ENCODE measurements at regions not wholly inside any gene's neighbourhood (a gene's known extent, or its start where the extent isn't known, plus 50 kb on each side); places are given as distances from the start of the nearest gene placed in this dataset.

GRCh38 chr2:195445639-195446038 is 211.4 kb upstream of the SLC39A10 start (continued):
- TF ChIP-seq, protein P1, sequence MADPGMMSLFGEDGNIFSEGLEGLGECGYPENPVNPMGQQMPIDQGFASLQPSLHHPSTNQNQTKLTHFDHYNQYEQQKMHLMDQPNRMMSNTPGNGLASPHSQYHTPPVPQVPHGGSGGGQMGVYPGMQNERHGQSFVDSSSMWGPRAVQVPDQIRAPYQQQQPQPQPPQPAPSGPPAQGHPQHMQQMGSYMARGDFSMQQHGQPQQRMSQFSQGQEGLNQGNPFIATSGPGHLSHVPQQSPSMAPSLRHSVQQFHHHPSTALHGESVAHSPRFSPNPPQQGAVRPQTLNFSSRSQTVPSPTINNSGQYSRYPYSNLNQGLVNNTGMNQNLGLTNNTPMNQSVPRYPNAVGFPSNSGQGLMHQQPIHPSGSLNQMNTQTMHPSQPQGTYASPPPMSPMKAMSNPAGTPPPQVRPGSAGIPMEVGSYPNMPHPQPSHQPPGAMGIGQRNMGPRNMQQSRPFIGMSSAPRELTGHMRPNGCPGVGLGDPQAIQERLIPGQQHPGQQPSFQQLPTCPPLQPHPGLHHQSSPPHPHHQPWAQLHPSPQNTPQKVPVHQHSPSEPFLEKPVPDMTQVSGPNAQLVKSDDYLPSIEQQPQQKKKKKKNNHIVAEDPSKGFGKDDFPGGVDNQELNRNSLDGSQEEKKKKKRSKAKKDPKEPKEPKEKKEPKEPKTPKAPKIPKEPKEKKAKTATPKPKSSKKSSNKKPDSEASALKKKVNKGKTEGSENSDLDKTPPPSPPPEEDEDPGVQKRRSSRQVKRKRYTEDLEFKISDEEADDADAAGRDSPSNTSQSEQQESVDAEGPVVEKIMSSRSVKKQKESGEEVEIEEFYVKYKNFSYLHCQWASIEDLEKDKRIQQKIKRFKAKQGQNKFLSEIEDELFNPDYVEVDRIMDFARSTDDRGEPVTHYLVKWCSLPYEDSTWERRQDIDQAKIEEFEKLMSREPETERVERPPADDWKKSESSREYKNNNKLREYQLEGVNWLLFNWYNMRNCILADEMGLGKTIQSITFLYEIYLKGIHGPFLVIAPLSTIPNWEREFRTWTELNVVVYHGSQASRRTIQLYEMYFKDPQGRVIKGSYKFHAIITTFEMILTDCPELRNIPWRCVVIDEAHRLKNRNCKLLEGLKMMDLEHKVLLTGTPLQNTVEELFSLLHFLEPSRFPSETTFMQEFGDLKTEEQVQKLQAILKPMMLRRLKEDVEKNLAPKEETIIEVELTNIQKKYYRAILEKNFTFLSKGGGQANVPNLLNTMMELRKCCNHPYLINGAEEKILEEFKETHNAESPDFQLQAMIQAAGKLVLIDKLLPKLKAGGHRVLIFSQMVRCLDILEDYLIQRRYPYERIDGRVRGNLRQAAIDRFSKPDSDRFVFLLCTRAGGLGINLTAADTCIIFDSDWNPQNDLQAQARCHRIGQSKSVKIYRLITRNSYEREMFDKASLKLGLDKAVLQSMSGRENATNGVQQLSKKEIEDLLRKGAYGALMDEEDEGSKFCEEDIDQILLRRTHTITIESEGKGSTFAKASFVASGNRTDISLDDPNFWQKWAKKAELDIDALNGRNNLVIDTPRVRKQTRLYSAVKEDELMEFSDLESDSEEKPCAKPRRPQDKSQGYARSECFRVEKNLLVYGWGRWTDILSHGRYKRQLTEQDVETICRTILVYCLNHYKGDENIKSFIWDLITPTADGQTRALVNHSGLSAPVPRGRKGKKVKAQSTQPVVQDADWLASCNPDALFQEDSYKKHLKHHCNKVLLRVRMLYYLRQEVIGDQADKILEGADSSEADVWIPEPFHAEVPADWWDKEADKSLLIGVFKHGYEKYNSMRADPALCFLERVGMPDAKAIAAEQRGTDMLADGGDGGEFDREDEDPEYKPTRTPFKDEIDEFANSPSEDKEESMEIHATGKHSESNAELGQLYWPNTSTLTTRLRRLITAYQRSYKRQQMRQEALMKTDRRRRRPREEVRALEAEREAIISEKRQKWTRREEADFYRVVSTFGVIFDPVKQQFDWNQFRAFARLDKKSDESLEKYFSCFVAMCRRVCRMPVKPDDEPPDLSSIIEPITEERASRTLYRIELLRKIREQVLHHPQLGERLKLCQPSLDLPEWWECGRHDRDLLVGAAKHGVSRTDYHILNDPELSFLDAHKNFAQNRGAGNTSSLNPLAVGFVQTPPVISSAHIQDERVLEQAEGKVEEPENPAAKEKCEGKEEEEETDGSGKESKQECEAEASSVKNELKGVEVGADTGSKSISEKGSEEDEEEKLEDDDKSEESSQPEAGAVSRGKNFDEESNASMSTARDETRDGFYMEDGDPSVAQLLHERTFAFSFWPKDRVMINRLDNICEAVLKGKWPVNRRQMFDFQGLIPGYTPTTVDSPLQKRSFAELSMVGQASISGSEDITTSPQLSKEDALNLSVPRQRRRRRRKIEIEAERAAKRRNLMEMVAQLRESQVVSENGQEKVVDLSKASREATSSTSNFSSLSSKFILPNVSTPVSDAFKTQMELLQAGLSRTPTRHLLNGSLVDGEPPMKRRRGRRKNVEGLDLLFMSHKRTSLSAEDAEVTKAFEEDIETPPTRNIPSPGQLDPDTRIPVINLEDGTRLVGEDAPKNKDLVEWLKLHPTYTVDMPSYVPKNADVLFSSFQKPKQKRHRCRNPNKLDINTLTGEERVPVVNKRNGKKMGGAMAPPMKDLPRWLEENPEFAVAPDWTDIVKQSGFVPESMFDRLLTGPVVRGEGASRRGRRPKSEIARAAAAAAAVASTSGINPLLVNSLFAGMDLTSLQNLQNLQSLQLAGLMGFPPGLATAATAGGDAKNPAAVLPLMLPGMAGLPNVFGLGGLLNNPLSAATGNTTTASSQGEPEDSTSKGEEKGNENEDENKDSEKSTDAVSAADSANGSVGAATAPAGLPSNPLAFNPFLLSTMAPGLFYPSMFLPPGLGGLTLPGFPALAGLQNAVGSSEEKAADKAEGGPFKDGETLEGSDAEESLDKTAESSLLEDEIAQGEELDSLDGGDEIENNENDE (IDR thresholded peaks at IDR 0.05; ENCODE audit: insufficient replicate concordance, low read length), result no peak
- no peak for TF ChIP-seq CEBPB (IDR thresholded peaks at IDR 0.05; ENCODE audit: low read depth, low read length)
- no peak for TF ChIP-seq SIN3A (conservative IDR thresholded peaks at IDR 0.05 in 1 of 2, IDR thresholded peaks at IDR 0.05 in 1 of 2; ENCODE audit: low read depth in 1 of 2, low read length in 2 of 2)
- TF ChIP-seq GTF2F1 (IDR thresholded peaks at IDR 0.05; ENCODE audit: borderline replicate concordance, low read depth, low read length), result no peak
- TF ChIP-seq NANOG (IDR thresholded peaks at IDR 0.05; ENCODE audit: insufficient read depth, low read depth, low read length, poor library complexity, severe bottlenecking), result no peak
- TF ChIP-seq CBX8 (IDR thresholded peaks at IDR 0.05; ENCODE audit: borderline replicate concordance, low read depth, low read length), result no peak
- TF ChIP-seq TCF12 (IDR thresholded peaks at IDR 0.05; ENCODE audit: low read depth, low read length), result no peak
